HCT116 (cell line): ENCODE measurements at regions not wholly inside any gene's neighbourhood (a gene's known extent, or its start where the extent isn't known, plus 50 kb on each side); places are given as distances from the start of the nearest gene placed in this dataset.

Experiments
- ATAC-seq: fragments of 200-7000 bp; cut with Tn5 transposase; 2 replicates; pipeline ENCODE4 v1.9.1; 2020; ENCODE audit warnings: mild to moderate bottlenecking, moderate library complexity
- BruUV-seq: library from RNA; stranded (reverse); fragments of 400-500 nt; replicated peaks from 2 replicates; lab custom pipeline; 2021; lab: Mats Ljungman, UMichigan
- CTCF ChIA-PET: fragments of 300-600 bp; sonication (Branson Sonifier 250); formaldehyde crosslinking; loops from one replicate; lab custom pipeline; 2021; ENCODE audit warnings: antibody characterized with exemption; lab: Charles Lee
- POLR2A ChIA-PET: fragments of 300-600, 350-600 bp; sonication (Branson Sonifier 250); formaldehyde crosslinking; loops from one replicate; lab custom pipeline; 2021; ENCODE audit warnings: antibody characterized with exemption; lab: Charles Lee
- RAD21 ChIA-PET, 2 experiments: fragments of 300-600 bp; sonication (Branson Sonifier 250); formaldehyde crosslinking; loops; one replicate each; lab custom pipeline; 2023; ENCODE audit warnings: low total read pairs in 2 of 2; ENCODE audit not compliant: uncharacterized antibody in 2 of 2, unreplicated experiment in 2 of 2, low non-redundant PET in 1 of 2; lab: Charles Lee
- DNase-seq: peaks from one replicate; pipeline ENCODE4 v3.0.0-alpha.2; 2010; ENCODE audit warnings: low read depth, low spot score
- H2AFZ ChIP-seq: fragments of 200-600 bp; shearing (Covaris generic), sonication (generic); 2 replicates; pipeline ENCODE4 v1.6.1; 2017; ENCODE audit warnings: low read depth, mixed run types, mixed read lengths, antibody characterized with exemption, low read length; ENCODE audit not compliant: poor library complexity, severe bottlenecking
- H3K27ac ChIP-seq: 2 replicates; pipeline ENCODE4 v1.5.1; 2012; ENCODE audit warnings: low read depth, low read length
- H3K27me3 ChIP-seq: fragments of 200-600 bp; sonication (generic); 2 replicates; pipeline ENCODE4 v1.6.1; 2016; ENCODE audit warnings: mixed run types, low read length, mixed read lengths; ENCODE audit not compliant: insufficient read depth
- H3K36me3 ChIP-seq, 2 experiments: fragments of 200-500 bp in 1 of 2; fragments of 200-600 bp in 1 of 2; sonication (Bioruptor generic) in 1 of 2; sonication (generic) in 1 of 2; 2 replicates each; pipeline versions ENCODE4 v1.5.1 to v1.6.1; 2014 to 2016; ENCODE audit warnings: low read length in 2 of 2, inconsistent platforms in 1 of 2, mixed read lengths in 1 of 2, mixed run types in 1 of 2; ENCODE audit not compliant: insufficient read depth in 2 of 2, control insufficient read depth in 1 of 2
- H3K4me1 ChIP-seq, 2 experiments: fragments of 200-600 bp in 1 of 2; sonication (generic) in 1 of 2; 2 replicates each; pipeline versions ENCODE4 v1.5.1 to v1.6.1; 2012 to 2017; ENCODE audit warnings: low read length in 2 of 2, inconsistent platforms in 1 of 2, mild to moderate bottlenecking in 1 of 2, mixed read lengths in 1 of 2, mixed run types in 1 of 2, moderate library complexity in 1 of 2; ENCODE audit not compliant: insufficient read depth in 2 of 2, control insufficient read depth in 1 of 2
- H3K4me2 ChIP-seq: fragments of 200-600 bp; sonication (generic); 2 replicates; pipeline ENCODE4 v1.6.1; 2017; ENCODE audit warnings: mixed run types, low read length, mixed read lengths
- H3K4me3 ChIP-seq, 2 experiments: fragments of 200-600 bp in 1 of 2; sonication (generic) in 1 of 2; replicated peaks in 1 of 2; 2 replicates each; pipeline ENCODE4 v1.5.1; 2011 to 2016; ENCODE audit warnings: low read length in 2 of 2, control low read depth in 1 of 2, low read depth in 1 of 2, mild to moderate bottlenecking in 1 of 2, mixed read lengths in 1 of 2, mixed run types in 1 of 2
- H3K79me2 ChIP-seq: fragments of 200-600 bp; sonication (generic); 2 replicates; pipeline ENCODE4 v1.6.1; 2017; ENCODE audit warnings: mild to moderate bottlenecking, mixed run types, low read length, moderate library complexity, mixed read lengths; ENCODE audit not compliant: insufficient read depth
- H3K9ac ChIP-seq: fragments of 200-600 bp; sonication (generic); 2 replicates; pipeline ENCODE4 v1.6.1; 2016; ENCODE audit warnings: low read length, mixed read lengths
- H3K9me2 ChIP-seq: fragments of 200-600 bp; sonication (generic), shearing (Covaris generic); 2 replicates; pipeline ENCODE4 v1.6.1; 2017; ENCODE audit warnings: mixed run types, mild to moderate bottlenecking, moderate library complexity; ENCODE audit not compliant: insufficient read depth
- H3K9me3 ChIP-seq, 2 experiments: fragments of 200-500 bp in 1 of 2; fragments of 200-600 bp in 1 of 2; sonication (Bioruptor generic) in 1 of 2; sonication (generic) in 1 of 2; 2 replicates each; pipeline ENCODE4 v1.6.1; 2014 to 2017; ENCODE audit warnings: low read length in 2 of 2, mixed read lengths in 2 of 2, inconsistent platforms in 1 of 2, low read depth in 1 of 2, mild to moderate bottlenecking in 1 of 2, mixed run types in 1 of 2, moderate library complexity in 1 of 2; ENCODE audit not compliant: control insufficient read depth in 1 of 2, insufficient read depth in 1 of 2
- H4K20me1 ChIP-seq: fragments of 200-600 bp; sonication (generic), shearing (Covaris generic); 2 replicates; pipeline ENCODE4 v1.6.1; 2017; ENCODE audit warnings: mixed run types, mild to moderate bottlenecking, moderate library complexity; ENCODE audit not compliant: insufficient read depth
- CBX3 ChIP-seq: IDR thresholded peaks from 2 replicates; pipeline ENCODE4 v1.6.1; 2012; ENCODE audit warnings: low read depth
- CTCF ChIP-seq, 3 experiments: fragments of 200-600 bp in 1 of 3; sonication (generic) in 1 of 3; IDR thresholded peaks in 2 of 3; conservative IDR thresholded peaks in 1 of 3; 2 replicates each; pipeline ENCODE4 v1.5.1; 2012 to 2017; ENCODE audit warnings: low read depth in 2 of 3, low read length in 2 of 3, antibody characterized with exemption in 1 of 3, borderline replicate concordance in 1 of 3, control low read depth in 1 of 3, mild to moderate bottlenecking in 1 of 3, mixed read lengths in 1 of 3, mixed run types in 1 of 3, moderate library complexity in 1 of 3; ENCODE audit not compliant: insufficient read depth in 1 of 3
- EGR1 ChIP-seq: IDR thresholded peaks from 2 replicates; pipeline ENCODE4 v1.6.1; 2012; ENCODE audit warnings: low read depth
- ELF1 ChIP-seq: IDR thresholded peaks from 2 replicates; pipeline ENCODE4 v1.6.1; 2012; ENCODE audit warnings: low read depth, borderline replicate concordance
- EZH2 ChIP-seq: fragments of 200-600 bp; sonication (generic); IDR thresholded peaks from 2 replicates; pipeline ENCODE4 v1.6.1; 2017; ENCODE audit warnings: antibody characterized with exemption, mixed run types
- EZH2phosphoT487 ChIP-seq: fragments of 200-600 bp; IDR thresholded peaks from 2 replicates; pipeline ENCODE4 v1.6.1; 2018; ENCODE audit warnings: antibody characterized with exemption, borderline replicate concordance
- FOSL1 ChIP-seq: IDR thresholded peaks from 2 replicates; pipeline ENCODE4 v1.6.1; 2012; ENCODE audit warnings: low read depth
- JUND ChIP-seq: IDR thresholded peaks from 2 replicates; pipeline ENCODE4 v1.6.1; 2012
- MAX ChIP-seq: IDR thresholded peaks from 2 replicates; pipeline ENCODE4 v1.6.1; 2012
- POLR2A ChIP-seq: IDR thresholded peaks from 2 replicates; pipeline ENCODE4 v1.7.0; 2011; ENCODE audit warnings: borderline replicate concordance; ENCODE audit not compliant: insufficient read depth, insufficient read length; ENCODE audit errors: extremely low read depth
- POLR2AphosphoS5 ChIP-seq: IDR thresholded peaks from 2 replicates; pipeline ENCODE4 v1.6.1; 2011; ENCODE audit warnings: mild to moderate bottlenecking, low read depth, low read length, moderate library complexity
- RAD21 ChIP-seq: IDR thresholded peaks from 2 replicates; pipeline ENCODE4 v1.6.1; 2012; ENCODE audit warnings: low read depth, mild to moderate bottlenecking
- SP1 ChIP-seq: IDR thresholded peaks from 2 replicates; pipeline ENCODE4 v1.6.1; 2012; ENCODE audit warnings: low read depth
- SRF ChIP-seq: IDR thresholded peaks from 2 replicates; pipeline ENCODE4 v1.6.1; 2012; ENCODE audit warnings: low read depth
- TCF7L2 ChIP-seq: IDR thresholded peaks from 2 replicates; pipeline ENCODE4 v1.7.0; 2011; ENCODE audit warnings: borderline replicate concordance, inconsistent platforms; ENCODE audit not compliant: insufficient read depth, insufficient read length; ENCODE audit errors: extremely low read depth
- YY1 ChIP-seq: IDR thresholded peaks from 2 replicates; pipeline ENCODE4 v1.6.1; 2011; ENCODE audit warnings: low read length, low read depth, moderate library complexity, mild to moderate bottlenecking; ENCODE audit not compliant: insufficient replicate concordance; ENCODE audit errors: extremely low read depth
- ZFX ChIP-seq: fragments of 450-650 bp; IDR thresholded peaks from 2 replicates; pipeline ENCODE4 v1.6.1; 2017
- ZNF274 ChIP-seq: fragments of 200-500 bp; sonication (Bioruptor generic); IDR thresholded peaks from 2 replicates; pipeline ENCODE4 v1.6.1; 2014; ENCODE audit warnings: mild to moderate bottlenecking, low read depth, low read length, inconsistent platforms
- intact Hi-C: fragments of 100-400 bp; cut with micrococcal nuclease; formaldehyde crosslinking; loops from 2 replicates; pipeline ENCODE4 v1.10.0; 2022
- TF ChIP-seq, protein P1 (sequence below): IDR thresholded peaks from 2 replicates; pipeline ENCODE4 v1.6.1; 2011; ENCODE audit warnings: mild to moderate bottlenecking, low read length, moderate library complexity; ENCODE audit not compliant: insufficient replicate concordance; ENCODE audit errors: extremely low read depth
- TF ChIP-seq, protein P2 (sequence below): IDR thresholded peaks from 2 replicates; pipeline ENCODE4 v1.6.1; 2012

GRCh38 chr10:84900141-84900540 lies 571.8 kb downstream of the CCSER2 start:
- RAD21 ChIA-PET: no interaction called here
- Histone ChIP-seq H3K9me3 (no peaks in the 10 kb centered on the region), H3K27ac (no peak overlapping the region), H3K4me2 (no peak overlapping the region), H3K9me2 (no peaks in the 10 kb centered on the region), H4K20me1 (no peaks in the 10 kb centered on the region), H3K4me3 (no peak overlapping the region), H3K27me3 (peaks cover 6% of the 10 kb centered on the region), H2AFZ (no peak overlapping the region), H3K79me2 (no peaks in the 10 kb centered on the region), H3K9ac (no peak overlapping the region), H3K4me1 (no peaks in the 10 kb centered on the region), H3K36me3 (no peaks in the 10 kb centered on the region)
- POLR2A ChIA-PET: no interaction called here
- ATAC-seq (no peak), DNase-seq (no peak)
- TF ChIP-seq SRF (no peak), EGR1 (no peak), FOSL1 (no peak), ZNF274 (no peak), TCF7L2 (no peak), SP1 (no peak), ZFX (no peak), YY1 (no peak), POLR2AphosphoS5 (no peak), ELF1 (no peak), RAD21 (no peak), EZH2phosphoT487 (no peak), CBX3 (no peak), JUND (no peak), POLR2A (no peak), MAX (no peak), EZH2 (no peak), CTCF (IDR thresholded peaks at IDR 0.05 in 2 of 3, conservative IDR thresholded peaks at IDR 0.05 in 1 of 3; ENCODE audit: borderline replicate concordance in 1 of 3, insufficient read depth in 1 of 3, low read depth in 2 of 3, low read length in 2 of 3) (no peak)
- TF ChIP-seq, protein P1, sequence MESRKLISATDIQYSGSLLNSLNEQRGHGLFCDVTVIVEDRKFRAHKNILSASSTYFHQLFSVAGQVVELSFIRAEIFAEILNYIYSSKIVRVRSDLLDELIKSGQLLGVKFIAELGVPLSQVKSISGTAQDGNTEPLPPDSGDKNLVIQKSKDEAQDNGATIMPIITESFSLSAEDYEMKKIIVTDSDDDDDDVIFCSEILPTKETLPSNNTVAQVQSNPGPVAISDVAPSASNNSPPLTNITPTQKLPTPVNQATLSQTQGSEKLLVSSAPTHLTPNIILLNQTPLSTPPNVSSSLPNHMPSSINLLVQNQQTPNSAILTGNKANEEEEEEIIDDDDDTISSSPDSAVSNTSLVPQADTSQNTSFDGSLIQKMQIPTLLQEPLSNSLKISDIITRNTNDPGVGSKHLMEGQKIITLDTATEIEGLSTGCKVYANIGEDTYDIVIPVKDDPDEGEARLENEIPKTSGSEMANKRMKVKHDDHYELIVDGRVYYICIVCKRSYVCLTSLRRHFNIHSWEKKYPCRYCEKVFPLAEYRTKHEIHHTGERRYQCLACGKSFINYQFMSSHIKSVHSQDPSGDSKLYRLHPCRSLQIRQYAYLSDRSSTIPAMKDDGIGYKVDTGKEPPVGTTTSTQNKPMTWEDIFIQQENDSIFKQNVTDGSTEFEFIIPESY: no peak
- TF ChIP-seq, protein P2, sequence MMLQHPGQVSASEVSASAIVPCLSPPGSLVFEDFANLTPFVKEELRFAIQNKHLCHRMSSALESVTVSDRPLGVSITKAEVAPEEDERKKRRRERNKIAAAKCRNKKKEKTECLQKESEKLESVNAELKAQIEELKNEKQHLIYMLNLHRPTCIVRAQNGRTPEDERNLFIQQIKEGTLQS: no peak
- intact Hi-C loops: no loop called here
- BruUV-seq: no TSS peak
- CTCF ChIA-PET: no interaction called here
